Immature natural killer cell (primary cell): ENCODE measurements at regions not wholly inside any gene's neighbourhood (a gene's known extent, or its start where the extent isn't known, plus 50 kb on each side); places are given as distances from the start of the nearest gene placed in this dataset.
"Not testable (repeated sequence)": the region's sequence is repeated elsewhere in the genome, so short reads cannot be mapped to it uniquely, and the experiment has no call there.

Experiments
- DNase-seq, 3 donors: peaks; one replicate each; pipeline ENCODE4 v3.0.0; 2022; ENCODE audit warnings: mixed read lengths in 1 of 3
- H3K27ac Mint-ChIP-seq, 6 donors: one replicate each; pipeline ENCODE4 v1.8.0; 2020; ENCODE audit warnings: mixed read lengths in 6 of 6, mild to moderate bottlenecking in 5 of 6, inconsistent platforms in 4 of 6, moderate library complexity in 3 of 6
- H3K27me3 Mint-ChIP-seq, 3 donors: one replicate each; pipeline ENCODE4 v1.8.0; 2020 to 2021; ENCODE audit warnings: low read depth in 3 of 3, mild to moderate bottlenecking in 3 of 3, mixed read lengths in 3 of 3, moderate library complexity in 3 of 3, inconsistent platforms in 1 of 3
- H3K36me3 Mint-ChIP-seq, 3 donors: one replicate each; pipeline ENCODE4 v1.8.0; 2020; ENCODE audit warnings: mixed read lengths in 3 of 3, inconsistent platforms in 2 of 3, mild to moderate bottlenecking in 2 of 3
- H3K4me1 Mint-ChIP-seq, 2 donors: one replicate each; pipeline ENCODE4 v1.8.0; 2020; ENCODE audit warnings: inconsistent platforms in 2 of 2, mild to moderate bottlenecking in 2 of 2, mixed read lengths in 2 of 2, moderate library complexity in 1 of 2
- H3K4me3 Mint-ChIP-seq, 5 donors: one replicate each; pipeline ENCODE4 v1.8.0; 2020; ENCODE audit warnings: mild to moderate bottlenecking in 5 of 5, mixed read lengths in 5 of 5, inconsistent platforms in 3 of 5, moderate library complexity in 3 of 5
- H3K9me3 Mint-ChIP-seq, 6 donors: one replicate each; pipeline ENCODE4 v1.8.0; 2020; ENCODE audit warnings: mild to moderate bottlenecking in 6 of 6, mixed read lengths in 6 of 6, inconsistent platforms in 4 of 6, moderate library complexity in 3 of 6

DNA sequence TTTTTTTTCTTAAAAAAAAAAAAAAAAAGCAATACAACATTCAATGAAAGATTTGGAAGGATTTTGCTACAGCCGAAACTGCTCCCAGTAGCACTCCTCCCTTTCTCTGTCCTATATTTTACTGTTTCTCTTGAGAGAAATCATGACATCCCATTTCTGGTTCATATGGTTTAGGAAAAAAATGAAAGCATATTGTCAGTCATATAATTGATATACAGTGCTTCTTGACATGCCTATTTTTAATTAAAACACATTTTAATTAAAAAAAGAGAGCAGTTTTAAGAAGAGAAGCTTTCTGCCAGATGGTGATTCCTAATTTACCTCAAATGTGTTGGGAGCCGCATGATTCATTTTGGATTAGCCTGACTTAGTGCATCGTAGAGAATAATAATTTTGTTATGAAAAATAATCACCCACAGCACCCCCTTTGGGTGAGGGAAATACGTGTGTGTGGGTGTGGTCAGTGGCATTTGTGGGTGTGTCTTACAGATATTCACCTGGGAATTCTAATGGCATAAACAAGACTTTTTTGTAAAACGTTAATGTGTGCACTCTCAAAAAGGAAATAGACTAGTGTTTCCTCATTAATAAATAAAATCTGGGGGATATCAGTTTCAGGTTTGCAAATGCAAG, 544.5 kb downstream of the MFSD1 start:
- peaks cover 0 to 1% (median 0%) of the 10 kb centered on the region in 3 donors for H3K27me3 Mint-ChIP-seq
- no peaks in the 10 kb centered on the region for H3K4me1 Mint-ChIP-seq

GRCh38 chr3:159348431-159348830, 546.6 kb downstream of the MFSD1 start:
- no peaks in the 10 kb centered on the region for H3K4me1 Mint-ChIP-seq

More for the DNA sequence above, 544.5 kb downstream of the MFSD1 start:
- no peak overlapping the region for H3K4me3 Mint-ChIP-seq
- no peak overlapping the region for H3K27ac Mint-ChIP-seq
- H3K9me3 Mint-ChIP-seq: peaks cover 0 to 6% (median 2%) of the 10 kb centered on the region in 6 donors
- no peak for DNase-seq
- H3K36me3 Mint-ChIP-seq: peaks cover 0 to 4% (median 0%) of the 10 kb centered on the region in 3 donors

GRCh38 chr3:159356606-159357005, 554.8 kb downstream of the MFSD1 start:
- no peaks in the 10 kb centered on the region for H3K36me3 Mint-ChIP-seq
- H3K4me1 Mint-ChIP-seq: no peaks in the 10 kb centered on the region
- H3K27me3 Mint-ChIP-seq: peaks cover 0 to 1% (median 0%) of the 10 kb centered on the region in 3 donors
- H3K4me3 Mint-ChIP-seq: no peak overlapping the region
- no peak overlapping the region for H3K27ac Mint-ChIP-seq
- DNase-seq: no peak
- H3K9me3 Mint-ChIP-seq: peaks cover 0 to 9% (median 4%) of the 10 kb centered on the region in 6 donors

More at GRCh38 chr3:159348431-159348830, 546.6 kb downstream of the MFSD1 start:
- no peak overlapping the region for H3K4me3 Mint-ChIP-seq
- peaks cover 0 to 1% (median 0%) of the 10 kb centered on the region in 3 donors for H3K27me3 Mint-ChIP-seq
- no peak for DNase-seq
- H3K9me3 Mint-ChIP-seq: peaks cover 0 to 6% (median 3%) of the 10 kb centered on the region in 6 donors
- peaks cover 0 to 4% (median 0%) of the 10 kb centered on the region in 3 donors for H3K36me3 Mint-ChIP-seq
- H3K27ac Mint-ChIP-seq: no peak overlapping the region

DNA sequence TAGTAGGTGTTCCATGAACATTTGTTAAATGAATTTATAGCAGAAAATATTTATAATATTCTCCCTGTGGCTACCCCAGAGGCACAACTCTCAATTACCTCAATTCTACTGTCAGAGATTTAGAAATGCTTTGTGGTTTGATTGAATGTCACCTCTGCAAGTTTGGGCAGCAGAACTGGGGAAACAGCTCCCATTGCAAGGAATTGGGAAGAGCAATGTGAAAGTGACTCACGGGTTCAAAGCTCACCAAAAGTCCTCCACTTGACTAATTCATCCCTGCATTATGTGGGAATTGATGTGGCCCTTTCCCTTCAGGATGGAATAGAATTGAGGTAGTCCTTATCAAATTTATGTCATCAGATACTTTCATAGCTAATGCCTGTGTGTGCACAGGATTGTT, 562.7 kb downstream of the MFSD1 start:
- Mint-ChIP-seq H3K4me3 (no peak overlapping the region), H3K27me3 (peaks cover 0 to 1% (median 0%) of the 10 kb centered on the region in 3 donors), H3K4me1 (no peaks in the 10 kb centered on the region), H3K36me3 (no peaks in the 10 kb centered on the region), H3K9me3 (peaks cover 0 to 19% (median 2%) of the 10 kb centered on the region in 6 donors), H3K27ac (no peak overlapping the region)
- no peak for DNase-seq

GRCh38 chr3:159366476-159366875, 564.6 kb downstream of the MFSD1 start:
- Mint-ChIP-seq H3K36me3 (no peaks in the 10 kb centered on the region), H3K4me3 (no peak overlapping the region), H3K9me3 (peaks cover 0 to 22% (median 3%) of the 10 kb centered on the region in 6 donors), H3K4me1 (no peaks in the 10 kb centered on the region), H3K27ac (no peak overlapping the region), H3K27me3 (no peaks in the 10 kb centered on the region)
- DNase-seq: no peak

DNA sequence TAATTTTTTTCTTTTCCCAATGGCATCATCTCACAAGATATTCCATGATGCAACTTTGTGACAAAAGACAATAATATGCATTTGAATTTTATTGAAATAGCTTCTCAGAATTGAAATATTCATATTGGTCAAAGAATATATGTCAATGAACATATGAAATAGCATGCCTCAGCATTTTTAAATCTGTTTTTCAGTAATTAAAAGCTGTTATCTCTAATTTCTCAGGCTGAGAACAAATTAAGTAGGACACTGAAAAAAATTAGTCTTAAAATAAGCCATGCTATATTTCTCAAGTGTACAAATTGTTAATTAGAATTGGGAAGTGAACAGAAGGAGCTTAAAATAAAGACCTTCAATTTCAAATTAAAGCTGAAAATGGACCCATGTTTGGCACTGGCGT, 570.1 kb downstream of the MFSD1 start:
- Mint-ChIP-seq H3K36me3 (no peaks in the 10 kb centered on the region), H3K4me1 (no peaks in the 10 kb centered on the region), H3K27me3 (no peaks in the 10 kb centered on the region), H3K4me3 (no peak overlapping the region), H3K9me3 (peaks cover 2 to 12% (median 4%) of the 10 kb centered on the region in 6 donors), H3K27ac (no peak overlapping the region)
- DNase-seq: no peak

GRCh38 chr3:159378396-159379194, 576.7 kb downstream of the MFSD1 start:
- DNase-seq: no peak
- peaks cover 0 to 11% (median 2%) of the 10 kb centered on the region in 6 donors for H3K9me3 Mint-ChIP-seq
- no peaks in the 10 kb centered on the region for H3K27me3 Mint-ChIP-seq

DNA sequence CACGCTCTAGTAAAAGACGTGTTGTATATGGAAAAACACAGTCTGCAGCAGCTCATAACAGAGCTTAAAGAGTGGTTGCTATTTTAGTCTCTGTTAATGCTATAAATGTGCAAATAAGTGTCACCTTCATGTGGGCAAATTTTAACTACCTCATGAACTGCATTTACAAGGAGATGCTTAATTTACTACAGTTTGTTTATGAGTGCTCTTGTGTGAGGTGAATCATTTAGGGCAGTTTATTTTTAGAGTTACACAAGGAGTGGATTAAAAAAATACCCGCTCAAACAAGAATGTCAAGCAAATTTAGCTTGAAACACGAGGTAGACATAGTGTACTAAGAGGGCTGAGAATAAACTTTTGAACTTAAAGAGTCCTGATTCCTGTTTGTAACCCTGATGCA, 579.0 kb downstream of the MFSD1 start:
- Mint-ChIP-seq H3K4me3 (no peak overlapping the region), H3K27me3 (no peaks in the 10 kb centered on the region), H3K36me3 (no peaks in the 10 kb centered on the region), H3K4me1 (no peaks in the 10 kb centered on the region), H3K27ac (no peak overlapping the region), H3K9me3 (peaks cover 3 to 17% (median 6%) of the 10 kb centered on the region in 6 donors)
- no peak for DNase-seq

More at GRCh38 chr3:159378396-159379194, 576.7 kb downstream of the MFSD1 start:
- no peak overlapping the region for H3K4me3 Mint-ChIP-seq
- H3K4me1 Mint-ChIP-seq: no peaks in the 10 kb centered on the region
- no peak overlapping the region for H3K27ac Mint-ChIP-seq
- no peaks in the 10 kb centered on the region for H3K36me3 Mint-ChIP-seq

DNA sequence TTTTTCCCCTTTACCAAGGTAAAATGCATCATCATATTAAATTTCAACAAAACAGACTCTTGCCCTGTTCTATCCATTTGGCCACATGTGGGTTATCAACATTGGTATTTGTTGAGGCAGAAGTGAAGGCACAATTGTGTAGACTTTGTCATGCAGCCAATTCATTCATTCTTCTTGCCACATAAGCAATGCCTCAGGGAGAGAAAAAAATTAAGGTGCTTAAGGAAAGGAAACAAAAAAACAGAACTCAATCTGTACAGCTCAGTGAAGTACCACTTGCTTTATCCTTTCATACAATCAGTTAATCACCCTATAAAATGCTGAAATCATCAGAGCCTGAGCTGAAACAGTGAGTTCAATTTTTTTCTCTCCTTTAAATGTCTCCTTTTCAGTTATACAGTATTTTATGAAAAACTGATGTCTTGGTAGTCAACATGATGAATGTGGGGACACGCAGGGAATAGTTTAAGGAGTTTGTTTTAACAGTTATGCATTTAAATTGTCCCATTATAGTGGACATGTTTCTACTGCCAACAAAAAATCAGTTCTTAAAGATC, 588.9 kb downstream of the MFSD1 start:
- H3K27ac Mint-ChIP-seq: no peak overlapping the region
- H3K4me1 Mint-ChIP-seq: no peaks in the 10 kb centered on the region
- H3K9me3 Mint-ChIP-seq: peaks cover 0 to 16% (median 10%) of the 10 kb centered on the region in 6 donors
- no peak for DNase-seq
- no peaks in the 10 kb centered on the region for H3K36me3 Mint-ChIP-seq
- H3K27me3 Mint-ChIP-seq: no peaks in the 10 kb centered on the region
- H3K4me3 Mint-ChIP-seq: no peak overlapping the region

GRCh38 chr3:159397683-159398082, 591.0 kb upstream of the IL12A start:
- H3K27ac Mint-ChIP-seq, DNase-seq, H3K36me3 Mint-ChIP-seq, H3K4me1 Mint-ChIP-seq, H3K4me3 Mint-ChIP-seq, H3K27me3 Mint-ChIP-seq: not testable (repeated sequence)
- H3K9me3 Mint-ChIP-seq: peaks cover 0 to 18% (median 10%) of the 10 kb centered on the region in 6 donors

DNA sequence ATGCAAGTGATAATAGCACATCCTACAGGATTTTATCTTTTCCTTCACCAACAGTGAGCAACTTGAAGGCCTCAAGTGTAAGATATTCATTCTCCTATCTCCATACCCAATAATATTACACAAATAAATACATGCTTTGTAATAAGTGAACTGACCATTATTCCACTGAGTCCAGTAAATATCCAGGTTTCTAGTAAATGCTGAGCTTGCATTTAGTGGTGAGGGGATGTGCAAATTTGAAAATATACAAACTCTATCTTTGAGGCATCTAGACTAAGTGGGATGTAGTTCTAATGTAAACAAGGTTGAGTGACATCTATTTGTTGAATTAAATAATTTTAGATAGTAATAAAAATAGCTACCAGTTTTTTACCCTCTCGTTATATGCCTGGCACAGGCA, 587.6 kb upstream of the IL12A start:
- no peak overlapping the region for H3K4me3 Mint-ChIP-seq
- H3K27me3 Mint-ChIP-seq: no peaks in the 10 kb centered on the region
- H3K27ac Mint-ChIP-seq: no peak overlapping the region
- H3K9me3 Mint-ChIP-seq: peaks cover 10 to 30% (median 16%) of the 10 kb centered on the region in 6 donors
- H3K4me1 Mint-ChIP-seq: no peaks in the 10 kb centered on the region
- no peaks in the 10 kb centered on the region for H3K36me3 Mint-ChIP-seq
- no peak for DNase-seq

GRCh38 chr3:159409711-159410110, 578.9 kb upstream of the IL12A start:
- DNase-seq, H3K36me3 Mint-ChIP-seq, H3K4me1 Mint-ChIP-seq, H3K27me3 Mint-ChIP-seq, H3K27ac Mint-ChIP-seq, H3K4me3 Mint-ChIP-seq: not testable (repeated sequence)
- H3K9me3 Mint-ChIP-seq: peaks cover 0 to 43% (median 19%) of the 10 kb centered on the region in 6 donors

DNA sequence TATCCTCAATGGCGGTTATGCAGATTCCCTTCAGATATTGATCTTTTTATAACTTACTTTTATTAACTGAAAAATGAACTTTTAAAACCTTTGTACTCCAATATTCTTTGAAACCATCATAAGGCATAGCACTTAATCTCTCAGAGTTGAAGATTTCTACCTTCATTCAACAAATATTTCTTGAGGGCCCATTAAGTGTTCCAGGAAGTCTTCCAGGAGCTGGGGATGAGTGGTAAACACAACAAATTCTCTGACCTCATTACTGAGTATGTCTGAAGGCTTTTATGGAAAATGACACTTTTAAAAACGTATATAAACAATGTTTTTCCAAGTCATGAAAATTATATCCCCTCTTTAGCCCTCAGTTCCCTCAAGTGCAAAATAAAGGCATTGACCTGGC, 575.3 kb upstream of the IL12A start:
- no peak for DNase-seq
- no peaks in the 10 kb centered on the region for H3K4me1 Mint-ChIP-seq
- peaks cover 0 to 7% (median 0%) of the 10 kb centered on the region in 3 donors for H3K27me3 Mint-ChIP-seq
- no peak overlapping the region for H3K27ac Mint-ChIP-seq
- H3K9me3 Mint-ChIP-seq: peaks cover 4 to 32% (median 14%) of the 10 kb centered on the region in 6 donors
- H3K36me3 Mint-ChIP-seq: no peaks in the 10 kb centered on the region
- H3K4me3 Mint-ChIP-seq: no peak overlapping the region

GRCh38 chr3:159416856-159417255, 571.8 kb upstream of the IL12A start:
- Mint-ChIP-seq H3K27me3 (peaks cover 0 to 4% (median 0%) of the 10 kb centered on the region in 3 donors), H3K4me3 (no peak overlapping the region), H3K36me3 (no peaks in the 10 kb centered on the region), H3K4me1 (no peaks in the 10 kb centered on the region), H3K9me3 (peaks cover 0 to 11% (median 5%) of the 10 kb centered on the region in 6 donors), H3K27ac (no peak overlapping the region)
- DNase-seq: no peak
